ENCODE measurements at regions not wholly inside any gene's neighbourhood (a gene's known extent, or its start where the extent isn't known, plus 50 kb on each side); places are given as distances from the start of the nearest gene placed in this dataset.

- DNase-seq = no peak
Measured at GRCh38 chr6:108751851-108752732, 96.1 kb upstream of the ARMC2 start.

- DNase-seq = no peak
Measured at GRCh38 chr6:108752733-108753590, 95.3 kb upstream of the ARMC2 start.

- no peak for DNase-seq
Measured at GRCh38 chr6:108755257-108756240, 92.7 kb upstream of the ARMC2 start.

GRCh38 chr6:108757357-108757756 lies 90.9 kb upstream of the ARMC2 start:
- no peak for DNase-seq

GRCh38 chr6:108758884-108759283 lies 89.3 kb upstream of the ARMC2 start:
- no peak for DNase-seq

GRCh38 chr6:108760126-108761050 lies 87.8 kb upstream of the ARMC2 start:
- DNase-seq = no peak

- no peak for DNase-seq
Measured at GRCh38 chr6:108762394-108762793, 85.8 kb upstream of the ARMC2 start.

- DNase-seq = no peak
Measured at GRCh38 chr6:108763931-108764579, 84.2 kb upstream of the ARMC2 start.

- DNase-seq = no peak
Measured at GRCh38 chr6:108764580-108764950, 83.7 kb upstream of the ARMC2 start.

GRCh38 chr6:108765495-108765894 lies 82.7 kb upstream of the ARMC2 start:
- DNase-seq = no peak

- no peak for DNase-seq
Measured at GRCh38 chr6:108766419-108766818, 81.8 kb upstream of the ARMC2 start.

GRCh38 chr6:108766886-108767285 lies 81.3 kb upstream of the ARMC2 start:
- DNase-seq = no peak

GRCh38 chr6:108767418-108768165 lies 80.6 kb upstream of the ARMC2 start:
- no peak for DNase-seq

- no peak for DNase-seq
Measured at GRCh38 chr6:108768166-108768555, 80.1 kb upstream of the ARMC2 start.

- DNase-seq = no peak
Measured at GRCh38 chr6:108768792-108769524, 79.3 kb upstream of the ARMC2 start.

GRCh38 chr6:108771421-108771820 lies 76.8 kb upstream of the ARMC2 start:
- no peak for DNase-seq

GRCh38 chr6:108774555-108774954 lies 73.7 kb upstream of the ARMC2 start:
- DNase-seq = no peak

GRCh38 chr6:108777536-108777935 lies 70.7 kb upstream of the ARMC2 start:
- no peak for DNase-seq
